Neuronal stem cell (in vitro differentiated cells): ENCODE measurements at regions not wholly inside any gene's neighbourhood (a gene's known extent, or its start where the extent isn't known, plus 50 kb on each side); places are given as distances from the start of the nearest gene placed in this dataset.

Source experiments
- DNase-seq: peaks from one replicate; pipeline ENCODE4 v3.0.0-alpha.2; 2013; ENCODE audit warnings: low spot score
- H2AFZ ChIP-seq: one replicate; pipeline ENCODE4 v1.6.1; 2013; ENCODE audit warnings: mild to moderate bottlenecking, low read length, inconsistent platforms
- H2AK5ac ChIP-seq: 2 replicates; pipeline ENCODE4 v1.6.1; 2013; ENCODE audit warnings: low read depth, mild to moderate bottlenecking, inconsistent platforms, low read length, moderate library complexity, mixed read lengths
- H2BK120ac ChIP-seq: 2 replicates; pipeline ENCODE4 v1.6.1; 2013; ENCODE audit warnings: low read depth, mild to moderate bottlenecking, inconsistent platforms, low read length, moderate library complexity, mixed read lengths
- H2BK12ac ChIP-seq: one replicate; pipeline ENCODE4 v1.6.1; 2013; ENCODE audit warnings: low read length, inconsistent platforms
- H2BK15ac ChIP-seq: 2 replicates; pipeline ENCODE4 v1.6.1; 2013; ENCODE audit warnings: mild to moderate bottlenecking, low read length, inconsistent platforms, mixed read lengths
- H2BK5ac ChIP-seq: one replicate; pipeline ENCODE4 v1.6.1; 2013; ENCODE audit warnings: inconsistent platforms, mild to moderate bottlenecking, low read length, moderate library complexity
- H3K14ac ChIP-seq: one replicate; pipeline ENCODE4 v1.6.1; 2013; ENCODE audit warnings: low read length, inconsistent platforms
- H3K18ac ChIP-seq: 2 replicates; pipeline ENCODE4 v1.6.1; 2013; ENCODE audit warnings: low read length, inconsistent platforms
- H3K23ac ChIP-seq: 2 replicates; pipeline ENCODE4 v1.6.1; 2013; ENCODE audit warnings: low read depth, mild to moderate bottlenecking, mixed read lengths, low read length, inconsistent platforms; ENCODE audit not compliant: poor library complexity
- H3K27ac ChIP-seq: replicated peaks from 3 replicates; pipeline ENCODE4 v1.5.1; 2013; ENCODE audit warnings: low read length, inconsistent platforms
- H3K27me3 ChIP-seq, 3 experiments: 2 replicates each; pipeline ENCODE4 v1.6.1; 2013; ENCODE audit warnings: low read length in 3 of 3, mild to moderate bottlenecking in 2 of 3, inconsistent platforms in 1 of 3, low read depth in 1 of 3, mixed read lengths in 1 of 3, moderate library complexity in 1 of 3; ENCODE audit not compliant: control insufficient read depth in 3 of 3, insufficient read depth in 3 of 3
- H3K36me3 ChIP-seq, 2 donors: replicated peaks in 1 of 2; 2 replicates each; pipeline ENCODE4 v1.6.1; 2013; ENCODE audit warnings: low read length in 2 of 2; ENCODE audit not compliant: control insufficient read depth in 2 of 2, insufficient read depth in 2 of 2
- H3K4ac ChIP-seq: 2 replicates; pipeline ENCODE4 v1.6.1; 2013; ENCODE audit warnings: inconsistent platforms, mild to moderate bottlenecking, low read length, moderate library complexity
- H3K4me1 ChIP-seq, 2 donors: 1 replicate in 1 of 2; 2 replicates in 1 of 2; pipeline ENCODE4 v1.6.1; 2013; ENCODE audit warnings: low read length in 2 of 2, low read depth in 1 of 2; ENCODE audit not compliant: control insufficient read depth in 2 of 2, insufficient read depth in 1 of 2
- H3K4me2 ChIP-seq: one replicate; pipeline ENCODE4 v1.6.1; 2013; ENCODE audit warnings: mild to moderate bottlenecking, low read length, inconsistent platforms; ENCODE audit not compliant: insufficient read depth, poor library complexity, severe bottlenecking
- H3K4me3 ChIP-seq, 2 donors: 2 replicates each; pipeline ENCODE4 v1.5.1; 2013; ENCODE audit warnings: low read length in 2 of 2, mild to moderate bottlenecking in 2 of 2, inconsistent platforms in 1 of 2, moderate library complexity in 1 of 2
- H3K79me1 ChIP-seq: one replicate; pipeline ENCODE4 v1.6.1; 2013; ENCODE audit warnings: low read depth, mild to moderate bottlenecking, inconsistent platforms, low read length, moderate library complexity
- H3K9ac ChIP-seq: one replicate; pipeline ENCODE4 v1.6.1; 2013; ENCODE audit warnings: mild to moderate bottlenecking, low read depth, low read length, inconsistent platforms; ENCODE audit not compliant: poor library complexity
- H3K9me3 ChIP-seq, 2 donors: replicated peaks in 1 of 2; 2 replicates each; pipeline versions ENCODE3 to v1.6.1; 2013; ENCODE audit warnings: low read length in 2 of 2, mild to moderate bottlenecking in 2 of 2, inconsistent platforms in 1 of 2, low read depth in 1 of 2, mixed read lengths in 1 of 2, moderate library complexity in 1 of 2; ENCODE audit not compliant: control insufficient read depth in 2 of 2, insufficient read depth in 1 of 2
- H4K8ac ChIP-seq: one replicate; pipeline ENCODE4 v1.6.1; 2013; ENCODE audit warnings: low read depth, mild to moderate bottlenecking, inconsistent platforms, low read length, moderate library complexity
- H4K91ac ChIP-seq: one replicate; pipeline ENCODE4 v1.6.1; 2013; ENCODE audit warnings: low read length, low read depth, mild to moderate bottlenecking, inconsistent platforms; ENCODE audit not compliant: poor library complexity
- WGBS, 2 donors: extraction: QIAGEN DNeasy Blood & Tissue Kit; methylation state at CpG; one replicate each; pipeline ENCODE4 v1.1.7; 2013; ENCODE audit warnings: missing lambda C conversion rate in 2 of 2, mixed read lengths in 1 of 2; ENCODE audit not compliant: insufficient read length in 2 of 2, insufficient replicate concordance in 1 of 2; ENCODE audit errors: extremely low coverage in 2 of 2; 5-methylcytosine and 5-hydroxymethylcytosine counted together

DNA sequence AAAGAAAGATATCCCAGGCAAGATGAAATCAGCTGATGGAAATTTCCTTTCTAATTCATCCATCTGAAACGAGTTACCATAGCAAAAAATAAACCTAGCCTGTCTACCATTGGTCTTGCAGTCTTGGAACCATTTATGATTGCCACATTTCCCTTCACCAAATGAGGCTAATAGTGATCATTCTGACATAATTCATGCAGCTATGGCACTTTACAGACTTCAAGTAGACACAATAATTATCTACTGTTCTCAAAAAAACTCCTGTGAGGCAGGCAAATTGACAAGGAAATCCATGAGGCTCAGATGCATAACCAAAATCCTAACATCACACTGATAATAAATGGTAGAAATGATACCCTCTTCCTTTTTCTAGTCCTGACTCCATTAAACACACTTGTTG lies 1669.7 kb upstream of the LRRTM1 start:
- no peak overlapping the region for H2AK5ac ChIP-seq
- no peaks in the 10 kb centered on the region for H3K79me1 ChIP-seq
- H2AFZ ChIP-seq, result no peak overlapping the region
- no peak overlapping the region for H3K18ac ChIP-seq
- H3K23ac ChIP-seq, result no peak overlapping the region
- no peak overlapping the region for H2BK12ac ChIP-seq
- no peak overlapping the region for H2BK15ac ChIP-seq
- H3K4me2 ChIP-seq, result no peak overlapping the region
- H4K8ac ChIP-seq, result no peak overlapping the region
- no peaks in the 10 kb centered on the region for H3K9me3 ChIP-seq
- H2BK120ac ChIP-seq, result no peak overlapping the region
- no peak overlapping the region for H3K27ac ChIP-seq
- H2BK5ac ChIP-seq, result no peak overlapping the region
- no peak overlapping the region for H3K9ac ChIP-seq
- no peak overlapping the region for H3K4ac ChIP-seq
- DNase-seq, result no peak
- WGBS, 2 donors, result no CpG with 5 or more reads among the region's 1 CpG
- no peak overlapping the region for H3K14ac ChIP-seq
- no peak overlapping the region for H4K91ac ChIP-seq
- no peaks in the 10 kb centered on the region for H3K27me3 ChIP-seq
- H3K4me1 ChIP-seq, result no peaks in the 10 kb centered on the region
- no peak overlapping the region for H3K4me3 ChIP-seq
- no peaks in the 10 kb centered on the region for H3K36me3 ChIP-seq

GRCh38 chr2:81942876-81943275 lies 1638.3 kb upstream of the LRRTM1 start:
- no peaks in the 10 kb centered on the region for H3K4me1 ChIP-seq
- no peak overlapping the region for H4K8ac ChIP-seq
- H3K4me2 ChIP-seq, result no peak overlapping the region
- H3K14ac ChIP-seq, result no peak overlapping the region
- no peak overlapping the region for H2AK5ac ChIP-seq
- H2BK120ac ChIP-seq, result no peak overlapping the region
- H4K91ac ChIP-seq, result no peak overlapping the region
- no peak for DNase-seq
- H3K18ac ChIP-seq, result no peak overlapping the region
- H3K9me3 ChIP-seq, result no peaks in the 10 kb centered on the region
- H3K27ac ChIP-seq, result no peak overlapping the region
- H3K9ac ChIP-seq, result no peak overlapping the region
- no peaks in the 10 kb centered on the region for H3K79me1 ChIP-seq
- no peak overlapping the region for H2AFZ ChIP-seq
- no peak overlapping the region for H3K4ac ChIP-seq
- H3K36me3 ChIP-seq, result no peaks in the 10 kb centered on the region
- H3K23ac ChIP-seq, result no peak overlapping the region
- no peak overlapping the region for H3K4me3 ChIP-seq
- H2BK15ac ChIP-seq, result no peak overlapping the region
- no peaks in the 10 kb centered on the region for H3K27me3 ChIP-seq
- H2BK5ac ChIP-seq, result no peak overlapping the region
- WGBS, 2 donors, result no CpG with 5 or more reads among the region's 1 CpG
- no peak overlapping the region for H2BK12ac ChIP-seq

GRCh38 chr2:81942136-81942680 lies 1637.7 kb upstream of the LRRTM1 start:
- Histone ChIP-seq H2BK5ac (no peak overlapping the region), H2AK5ac (no peak overlapping the region), H3K9ac (no peak overlapping the region), H3K4me3 (no peak overlapping the region), H3K18ac (no peak overlapping the region), H3K14ac (no peak overlapping the region), H3K27ac (no peak overlapping the region), H3K4me1 (no peaks in the 10 kb centered on the region), H3K27me3 (no peaks in the 10 kb centered on the region), H3K4ac (no peak overlapping the region), H2BK12ac (no peak overlapping the region), H3K36me3 (no peaks in the 10 kb centered on the region), H4K91ac (no peak overlapping the region), H3K79me1 (no peaks in the 10 kb centered on the region), H2BK15ac (no peak overlapping the region), H3K9me3 (no peaks in the 10 kb centered on the region), H4K8ac (no peak overlapping the region), H2AFZ (no peak overlapping the region), H2BK120ac (no peak overlapping the region), H3K23ac (no peak overlapping the region), H3K4me2 (no peak overlapping the region)
- no peak for DNase-seq

DNA sequence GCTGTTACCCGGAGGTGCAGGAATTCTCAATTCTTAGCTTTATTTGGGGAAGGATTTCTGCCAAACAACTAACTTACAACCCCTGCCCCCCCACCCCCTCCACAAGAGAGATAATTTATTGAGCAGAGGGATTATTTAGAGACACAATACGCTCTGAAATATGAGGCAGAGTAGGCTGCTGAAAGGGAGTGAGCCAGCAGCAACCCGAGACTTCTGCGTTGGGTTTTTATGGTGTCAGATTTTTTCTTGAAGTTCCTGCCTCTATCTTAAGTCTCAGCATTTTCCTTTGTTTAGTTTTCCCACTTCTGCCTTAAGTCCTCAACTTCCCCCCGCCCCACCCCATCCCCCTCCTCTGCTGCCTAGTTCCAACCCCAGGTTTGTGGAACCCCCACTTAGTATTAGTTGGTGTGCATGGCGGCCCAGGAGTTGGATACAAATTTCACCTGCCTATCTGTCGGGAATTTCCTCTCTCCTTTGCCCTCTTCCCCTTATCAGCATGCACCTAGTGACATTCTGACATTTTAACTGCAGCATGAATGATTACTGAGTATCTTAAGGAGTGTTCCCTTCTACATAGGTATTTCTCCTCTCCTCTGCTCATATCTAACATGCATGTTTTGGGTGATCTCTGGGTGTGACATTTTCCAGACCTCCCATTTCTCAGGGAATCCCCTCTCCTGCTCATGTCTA lies 1635.9 kb upstream of the LRRTM1 start:
- Histone ChIP-seq H3K9ac (no peak overlapping the region), H2BK15ac (no peak overlapping the region), H3K18ac (no peak overlapping the region), H3K4ac (no peak overlapping the region), H2AK5ac (no peak overlapping the region), H2AFZ (no peak overlapping the region), H3K36me3 (no peaks in the 10 kb centered on the region), H4K8ac (no peak overlapping the region), H3K9me3 (no peaks in the 10 kb centered on the region), H3K79me1 (no peaks in the 10 kb centered on the region), H3K4me2 (no peak overlapping the region), H2BK12ac (no peak overlapping the region), H2BK5ac (no peak overlapping the region), H3K23ac (no peak overlapping the region), H2BK120ac (no peak overlapping the region), H3K27ac (no peak overlapping the region), H3K4me1 (no peaks in the 10 kb centered on the region), H3K14ac (no peak overlapping the region), H4K91ac (no peak overlapping the region), H3K27me3 (no peaks in the 10 kb centered on the region), H3K4me3 (no peak overlapping the region)
- no CpG with 5 or more reads among the region's 7 CpGs for whole genome bisulfite sequencing, 2 donors
- no peak for DNase-seq
